KMS-11 (cell line): ENCODE measurements at regions not wholly inside any gene's neighbourhood (a gene's known extent, or its start where the extent isn't known, plus 50 kb on each side); places are given as distances from the start of the nearest gene placed in this dataset.

Experiments used
- H2AFZ ChIP-seq: fragments of 200-600 bp; sonication (generic); 2 replicates; pipeline ENCODE4 v1.6.1; 2016; ENCODE audit warnings: antibody characterized with exemption, mixed run types, low read depth
- H3K27ac ChIP-seq: fragments of 200-600 bp; sonication (generic); 2 replicates; pipeline ENCODE4 v1.6.1; 2016; ENCODE audit warnings: mild to moderate bottlenecking, mixed run types
- H3K27me3 ChIP-seq: fragments of 200-600 bp; sonication (generic); 2 replicates; pipeline ENCODE4 v1.6.1; 2017; ENCODE audit warnings: mild to moderate bottlenecking, low read depth, mixed run types, moderate library complexity; ENCODE audit not compliant: insufficient read depth
- H3K36me3 ChIP-seq: fragments of 200-600 bp; sonication (generic); 2 replicates; pipeline ENCODE4 v1.6.1; 2017; ENCODE audit warnings: mild to moderate bottlenecking, mixed run types; ENCODE audit not compliant: insufficient read depth
- H3K4me1 ChIP-seq: fragments of 200-600 bp; sonication (generic); 2 replicates; pipeline ENCODE4 v1.6.1; 2016; ENCODE audit warnings: mild to moderate bottlenecking, low read depth, mixed run types; ENCODE audit not compliant: poor library complexity, severe bottlenecking
- H3K4me2 ChIP-seq: fragments of 200-600 bp; sonication (generic); 2 replicates; pipeline ENCODE4 v1.7.0; 2016; ENCODE audit warnings: mild to moderate bottlenecking, mixed run types
- H3K4me3 ChIP-seq: fragments of 200-600 bp; sonication (generic); IDR thresholded peaks from 2 replicates; pipeline ENCODE4 v1.6.1; 2017; ENCODE audit warnings: low read depth, low read length, mixed read lengths; ENCODE audit not compliant: insufficient read depth
- H3K79me2 ChIP-seq: fragments of 200-600 bp; sonication (generic); 2 replicates; pipeline ENCODE4 v1.6.1; 2016; ENCODE audit warnings: low read depth, mixed run types; ENCODE audit not compliant: insufficient read depth
- H3K9ac ChIP-seq: fragments of 200-600 bp; sonication (generic); 2 replicates; pipeline ENCODE4 v1.6.1; 2016; ENCODE audit warnings: mild to moderate bottlenecking, mixed run types
- H4K20me1 ChIP-seq: fragments of 200-600 bp; sonication (generic); 2 replicates; pipeline ENCODE4 v1.6.1; 2016; ENCODE audit warnings: mild to moderate bottlenecking, mixed run types; ENCODE audit not compliant: insufficient read depth
- CTCF ChIP-seq: fragments of 200-600 bp; sonication (generic); conservative IDR thresholded peaks from 2 replicates; pipeline ENCODE4 v1.6.1; 2017; ENCODE audit warnings: low read depth, mild to moderate bottlenecking, antibody characterized with exemption, low read length, moderate library complexity, mixed read lengths

GRCh38 chr2:182584462-182584861, 131.6 kb upstream of the DNAJC10 start:
- Histone ChIP-seq H3K27ac (no peak overlapping the region), H3K36me3 (no peaks in the 10 kb centered on the region), H3K79me2 (no peaks in the 10 kb centered on the region), H3K9ac (no peak overlapping the region), H3K4me2 (no peak overlapping the region), H3K4me1 (no peaks in the 10 kb centered on the region), H2AFZ (no peak overlapping the region), H4K20me1 (no peaks in the 10 kb centered on the region), H3K4me3 (no peak overlapping the region), H3K27me3 (no peaks in the 10 kb centered on the region)
- no peak for TF ChIP-seq CTCF

- no peak overlapping the region for H3K27ac ChIP-seq
- H3K4me2 ChIP-seq: no peak overlapping the region
- no peaks in the 10 kb centered on the region for H3K4me1 ChIP-seq
- no peaks in the 10 kb centered on the region for H4K20me1 ChIP-seq
- no peaks in the 10 kb centered on the region for H3K79me2 ChIP-seq
- no peak overlapping the region for H3K4me3 ChIP-seq
- H2AFZ ChIP-seq: no peak overlapping the region
- TF ChIP-seq CTCF: no peak
- H3K27me3 ChIP-seq: no peaks in the 10 kb centered on the region
- H3K9ac ChIP-seq: no peak overlapping the region
- no peaks in the 10 kb centered on the region for H3K36me3 ChIP-seq
Observed at GRCh38 chr2:182585001-182585400, 131.1 kb upstream of the DNAJC10 start.

GRCh38 chr2:182585430-182585829, 130.6 kb upstream of the DNAJC10 start:
- Histone ChIP-seq H3K36me3 (no peaks in the 10 kb centered on the region), H3K4me2 (no peak overlapping the region), H3K4me3 (no peak overlapping the region), H3K4me1 (no peaks in the 10 kb centered on the region), H4K20me1 (no peaks in the 10 kb centered on the region), H2AFZ (no peak overlapping the region), H3K27me3 (no peaks in the 10 kb centered on the region), H3K79me2 (no peaks in the 10 kb centered on the region), H3K9ac (no peak overlapping the region), H3K27ac (no peak overlapping the region)
- no peak for TF ChIP-seq CTCF

GRCh38 chr2:182586426-182586825, 129.6 kb upstream of the DNAJC10 start:
- Histone ChIP-seq H4K20me1 (no peaks in the 10 kb centered on the region), H3K4me3 (no peak overlapping the region), H3K79me2 (no peaks in the 10 kb centered on the region), H3K9ac (no peak overlapping the region), H3K27me3 (no peaks in the 10 kb centered on the region), H2AFZ (no peak overlapping the region), H3K36me3 (no peaks in the 10 kb centered on the region), H3K4me1 (no peaks in the 10 kb centered on the region), H3K27ac (no peak overlapping the region), H3K4me2 (no peak overlapping the region)
- no peak for TF ChIP-seq CTCF

GRCh38 chr2:182587831-182588230, 128.2 kb upstream of the DNAJC10 start:
- H3K4me3 ChIP-seq: no peak overlapping the region
- H3K9ac ChIP-seq: no peak overlapping the region
- no peaks in the 10 kb centered on the region for H3K27me3 ChIP-seq
- no peak overlapping the region for H3K27ac ChIP-seq
- TF ChIP-seq CTCF: no peak
- no peaks in the 10 kb centered on the region for H3K36me3 ChIP-seq
- H3K79me2 ChIP-seq: no peaks in the 10 kb centered on the region
- H3K4me1 ChIP-seq: no peaks in the 10 kb centered on the region
- H3K4me2 ChIP-seq: no peak overlapping the region
- no peaks in the 10 kb centered on the region for H4K20me1 ChIP-seq
- H2AFZ ChIP-seq: no peak overlapping the region
